ENCODE measurements at regions not wholly inside any gene's neighbourhood (a gene's known extent, or its start where the extent isn't known, plus 50 kb on each side); places are given as distances from the start of the nearest gene placed in this dataset.

DNA sequence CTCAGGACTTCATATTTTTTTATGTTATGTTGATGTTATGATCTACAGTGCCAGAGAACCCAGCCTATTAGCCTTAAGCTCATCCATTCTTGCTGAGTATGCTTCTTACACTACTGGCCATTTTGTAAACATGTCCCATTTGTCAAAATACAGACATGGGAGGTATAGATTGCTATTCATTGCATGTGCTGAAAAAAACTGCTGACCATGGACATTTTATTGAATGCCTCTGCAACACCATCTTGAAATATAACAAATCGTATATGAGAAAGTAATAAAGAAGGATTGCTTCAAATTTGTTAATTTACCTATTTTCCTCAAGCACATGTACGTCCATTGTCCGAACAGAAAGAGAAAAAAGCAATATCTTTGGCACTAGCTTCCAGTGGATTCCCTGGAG is 91.5 kb upstream of the FAM47A start:
- no peak for FAIRE-seq
- TF ChIP-seq POLR2AphosphoS5 (IDR thresholded peaks at IDR 0.05; ENCODE audit: low read depth, low read length) (no peak), TAF1 (IDR thresholded peaks at IDR 0.05; ENCODE audit: borderline replicate concordance, low read depth, low read length) (no peak), POLR2A (IDR thresholded peaks at IDR 0.05; ENCODE audit: low read depth, low read length) (no peak)

GRCh38 chrX:34218063-34218462 is 85.9 kb upstream of the FAM47A start:
- no peak for DNase-seq (ENCODE audit: insufficient read length)
- TF ChIP-seq POLR2A (IDR thresholded peaks at IDR 0.05; ENCODE audit: low read depth, low read length) (no peak), POLR2AphosphoS5 (IDR thresholded peaks at IDR 0.05; ENCODE audit: low read depth, low read length) (no peak), TAF1 (IDR thresholded peaks at IDR 0.05; ENCODE audit: borderline replicate concordance, low read depth, low read length) (no peak)
- FAIRE-seq, result no peak

More for the DNA sequence above, 91.5 kb upstream of the FAM47A start:
- no peak for DNase-seq (ENCODE audit: insufficient read length)

DNA sequence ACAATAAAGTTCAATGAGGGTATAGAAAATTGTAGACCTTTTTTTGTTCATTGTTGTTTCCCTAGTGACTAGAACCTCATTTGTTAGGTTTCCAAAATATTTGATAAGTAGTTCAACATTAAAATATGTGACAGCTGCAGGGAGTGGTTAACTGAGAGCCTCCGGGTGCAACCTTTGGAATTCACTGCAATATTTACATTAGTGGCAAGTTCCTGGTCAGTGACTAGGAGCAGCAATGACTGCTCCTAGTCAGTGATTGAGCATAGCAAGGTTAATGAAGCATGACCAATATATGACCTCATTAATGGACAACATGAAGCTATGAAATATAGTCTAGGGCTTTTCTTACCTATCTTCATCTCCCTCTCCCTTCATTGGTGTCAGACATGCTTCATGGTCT is 65.8 kb upstream of the FAM47A start:
- TF ChIP-seq POLR2AphosphoS5 (IDR thresholded peaks at IDR 0.05; ENCODE audit: low read depth, low read length), result no peak
- no peak for TF ChIP-seq POLR2A (IDR thresholded peaks at IDR 0.05; ENCODE audit: low read depth, low read length)
- no peak for TF ChIP-seq TAF1 (IDR thresholded peaks at IDR 0.05; ENCODE audit: borderline replicate concordance, low read depth, low read length)
- FAIRE-seq (no peak), DNase-seq (ENCODE audit: insufficient read length) (no peak)
